Hepatocyte (in vitro differentiated cells): ENCODE measurements at regions not wholly inside any gene's neighbourhood (a gene's known extent, or its start where the extent isn't known, plus 50 kb on each side); places are given as distances from the start of the nearest gene placed in this dataset.

Experiments used
- DNase-seq: peaks from one replicate; pipeline ENCODE4 v3.0.0-alpha.2; 2016; ENCODE audit warnings: low spot score
- H2AFZ ChIP-seq: fragments of 200-600 bp; sonication (generic); 2 replicates; pipeline ENCODE4 v1.6.0; 2016; ENCODE audit warnings: antibody characterized with exemption, mild to moderate bottlenecking
- H3K27ac ChIP-seq: fragments of 200-600 bp; sonication (generic); 2 replicates; pipeline ENCODE4 v1.5.1; 2016; ENCODE audit warnings: mild to moderate bottlenecking
- H3K27me3 ChIP-seq: fragments of 200-600 bp; sonication (generic); 2 replicates; pipeline ENCODE4 v1.6.1; 2016
- H3K36me3 ChIP-seq: fragments of 200-600 bp; sonication (generic); replicated peaks from 2 replicates; pipeline ENCODE4 v1.5.1; 2016; ENCODE audit warnings: low read depth; ENCODE audit not compliant: insufficient read depth
- H3K4me1 ChIP-seq: fragments of 200-600 bp; sonication (generic); 2 replicates; pipeline ENCODE4 v1.5.1; 2016; ENCODE audit warnings: mild to moderate bottlenecking, moderate library complexity; ENCODE audit not compliant: insufficient read depth
- H3K4me2 ChIP-seq: fragments of 200-600 bp; sonication (generic); 2 replicates; pipeline ENCODE4 v1.6.0; 2016
- H3K4me3 ChIP-seq: fragments of 200-600 bp; sonication (generic); 2 replicates; pipeline ENCODE4 v1.5.1; 2016; ENCODE audit warnings: mild to moderate bottlenecking
- H3K79me2 ChIP-seq: fragments of 200-600 bp; sonication (generic); 2 replicates; pipeline ENCODE4 v1.6.0; 2017; ENCODE audit warnings: mild to moderate bottlenecking
- H3K9me2 ChIP-seq: fragments of 200-600 bp; sonication (generic); replicated peaks from 2 replicates; pipeline ENCODE4 v1.6.0; 2017; ENCODE audit warnings: mild to moderate bottlenecking; ENCODE audit not compliant: insufficient read depth
- H3K9me3 ChIP-seq: fragments of 200-600 bp; sonication (generic); 2 replicates; pipeline ENCODE4 v1.5.1; 2016; ENCODE audit warnings: low read depth, mild to moderate bottlenecking
- H4K20me1 ChIP-seq: fragments of 200-600 bp; sonication (generic); 2 replicates; pipeline ENCODE4 v1.6.0; 2016; ENCODE audit warnings: mild to moderate bottlenecking; ENCODE audit not compliant: insufficient read depth, poor library complexity, severe bottlenecking
- CTCF ChIP-seq: fragments of 200-600 bp; sonication (generic); IDR thresholded peaks from 2 replicates; pipeline ENCODE4 v1.5.1; 2016; ENCODE audit warnings: antibody characterized with exemption, mild to moderate bottlenecking; ENCODE audit not compliant: poor library complexity
- EZH2 ChIP-seq: fragments of 200-600 bp; sonication (generic); IDR thresholded peaks from 2 replicates; pipeline ENCODE4 v1.6.1; 2016; ENCODE audit warnings: antibody characterized with exemption, mild to moderate bottlenecking, borderline replicate concordance
- EZH2phosphoT487 ChIP-seq: fragments of 200-600 bp; sonication (generic); IDR thresholded peaks from one replicate; pipeline ENCODE4 v1.6.1; 2018; ENCODE audit warnings: antibody characterized with exemption, mild to moderate bottlenecking, low read depth, moderate library complexity; ENCODE audit not compliant: unreplicated experiment, severe bottlenecking
- WGBS: methylation state at CpG from one replicate; pipeline ENCODE4 v1.1.6; 2016; ENCODE audit warnings: low lambda C conversion rate; ENCODE audit errors: missing lambda C conversion rate; 5-methylcytosine and 5-hydroxymethylcytosine counted together

GRCh38 chr14:89700801-89701200, 253.7 kb downstream of the EFCAB11 start:
- H3K9me2 ChIP-seq = no peaks in the 10 kb centered on the region
- peak overlapping the region; percentile 99 for H2AFZ ChIP-seq
- H3K79me2 ChIP-seq = no peaks in the 10 kb centered on the region
- no peaks in the 10 kb centered on the region for H3K27me3 ChIP-seq
- H3K4me3 ChIP-seq = peak overlapping the region; percentile 83
- peak overlapping the region; percentile 77 for H3K27ac ChIP-seq
- peak overlapping the region; percentile 95 for H3K4me2 ChIP-seq
- DNase-seq = no peak
- TF ChIP-seq CTCF (no peak), EZH2 (no peak), EZH2phosphoT487 (no peak)
- 54% methylated on average over 12 of the region's 12 CpGs for WGBS
- H4K20me1 ChIP-seq = no peaks in the 10 kb centered on the region
- H3K36me3 ChIP-seq = no peaks in the 10 kb centered on the region
- no peaks in the 10 kb centered on the region for H3K9me3 ChIP-seq
- peaks cover 12% of the 10 kb centered on the region for H3K4me1 ChIP-seq

DNA sequence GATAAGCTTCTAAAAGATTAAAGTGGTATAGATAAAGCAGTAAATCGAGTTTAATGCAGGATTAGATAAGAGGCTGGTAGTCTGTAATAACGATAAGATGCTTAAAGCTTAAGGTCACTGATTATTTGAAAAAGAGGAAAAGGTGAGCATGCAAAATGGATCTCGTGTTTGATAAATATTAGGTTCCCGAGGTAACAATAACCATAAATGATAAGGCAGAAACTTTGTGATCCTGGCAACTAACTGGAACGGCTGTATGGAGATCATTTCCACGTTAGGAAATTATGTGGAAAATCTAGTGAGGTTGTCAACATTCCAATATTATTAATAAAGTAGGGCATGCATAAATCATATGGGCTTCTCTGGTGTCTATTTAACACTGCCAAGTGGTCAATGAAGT, 255.5 kb downstream of the EFCAB11 start:
- Histone ChIP-seq H3K9me2 (no peaks in the 10 kb centered on the region), H2AFZ (no peak overlapping the region), H3K4me1 (peaks cover 12% of the 10 kb centered on the region), H3K4me3 (no peak overlapping the region), H3K4me2 (no peak overlapping the region), H3K36me3 (no peaks in the 10 kb centered on the region), H4K20me1 (no peaks in the 10 kb centered on the region), H3K79me2 (no peaks in the 10 kb centered on the region), H3K27ac (no peak overlapping the region), H3K9me3 (no peaks in the 10 kb centered on the region), H3K27me3 (no peaks in the 10 kb centered on the region)
- no peak for TF ChIP-seq CTCF
- TF ChIP-seq EZH2 = no peak
- TF ChIP-seq EZH2phosphoT487 = no peak
- WGBS = 53% methylated on average over 6 of the region's 6 CpGs
- no peak for DNase-seq

- H3K4me3 ChIP-seq = no peak overlapping the region
- no peaks in the 10 kb centered on the region for H3K9me2 ChIP-seq
- H3K4me1 ChIP-seq = peaks cover 12% of the 10 kb centered on the region
- no peak for DNase-seq
- no peaks in the 10 kb centered on the region for H3K27me3 ChIP-seq
- 93% methylated on average over 8 of the region's 8 CpGs for WGBS
- no peaks in the 10 kb centered on the region for H3K79me2 ChIP-seq
- no peak overlapping the region for H3K27ac ChIP-seq
- H3K4me2 ChIP-seq = no peak overlapping the region
- no peaks in the 10 kb centered on the region for H3K36me3 ChIP-seq
- H2AFZ ChIP-seq = no peak overlapping the region
- no peaks in the 10 kb centered on the region for H4K20me1 ChIP-seq
- TF ChIP-seq CTCF (no peak), EZH2 (no peak), EZH2phosphoT487 (no peak)
- H3K9me3 ChIP-seq = no peaks in the 10 kb centered on the region
Observed at GRCh38 chr14:89697281-89698060, 257.1 kb downstream of the EFCAB11 start.
